Activated CD4-positive, alpha-beta T cell treated with anti-CD3 and anti-CD28 coated beads for 48 hours (primary cell): ENCODE measurements at regions not wholly inside any gene's neighbourhood (a gene's known extent, or its start where the extent isn't known, plus 50 kb on each side); places are given as distances from the start of the nearest gene placed in this dataset.
A peak's percentile ranks its signal among the peaks of the same experiment; 100 is the strongest.
"Not testable (repeated sequence)": the region's sequence is repeated elsewhere in the genome, so short reads cannot be mapped to it uniquely, and the experiment has no call there.

Experiments used
- DNase-seq: peaks from one replicate; pipeline ENCODE4 v3.0.0-alpha.2; 2020

DNA sequence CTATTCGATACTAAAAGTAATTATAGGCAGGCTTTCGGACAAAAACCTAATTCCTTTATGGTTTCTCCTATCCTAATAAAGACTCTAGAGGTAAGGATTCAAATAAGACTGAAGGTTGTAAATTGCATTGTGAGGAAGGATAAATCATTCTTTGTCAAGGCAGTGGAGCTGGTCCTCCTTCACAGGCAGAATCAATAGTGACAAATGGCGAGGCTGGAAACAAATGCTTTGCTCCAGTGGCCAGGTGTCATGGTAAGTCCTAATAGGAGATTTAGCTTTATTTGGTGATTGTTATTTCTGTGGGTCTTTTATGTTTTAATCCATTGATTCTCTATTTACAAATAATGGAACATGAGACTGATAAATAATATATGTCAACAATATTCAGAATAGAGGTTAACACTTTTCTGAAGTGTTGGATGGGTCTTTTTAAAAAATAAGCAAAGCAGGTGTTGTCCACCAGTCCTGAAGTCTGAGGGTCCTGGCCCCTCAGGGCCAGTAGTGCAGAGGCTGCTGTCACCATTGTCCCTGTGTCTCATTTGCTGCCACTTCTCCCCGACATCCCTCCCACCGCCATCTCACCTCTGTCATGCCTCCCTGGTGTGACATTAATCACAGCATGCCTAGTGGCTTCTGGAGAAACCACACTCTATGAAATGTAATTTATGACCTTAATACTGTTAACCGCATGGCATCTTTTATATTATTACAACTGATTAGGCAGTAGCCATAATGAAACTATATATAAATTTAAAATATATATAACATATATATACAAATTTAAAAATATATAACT lies 120.9 kb upstream of the MAGI3 start:
- DNase-seq, result peak; percentile 4

DNA sequence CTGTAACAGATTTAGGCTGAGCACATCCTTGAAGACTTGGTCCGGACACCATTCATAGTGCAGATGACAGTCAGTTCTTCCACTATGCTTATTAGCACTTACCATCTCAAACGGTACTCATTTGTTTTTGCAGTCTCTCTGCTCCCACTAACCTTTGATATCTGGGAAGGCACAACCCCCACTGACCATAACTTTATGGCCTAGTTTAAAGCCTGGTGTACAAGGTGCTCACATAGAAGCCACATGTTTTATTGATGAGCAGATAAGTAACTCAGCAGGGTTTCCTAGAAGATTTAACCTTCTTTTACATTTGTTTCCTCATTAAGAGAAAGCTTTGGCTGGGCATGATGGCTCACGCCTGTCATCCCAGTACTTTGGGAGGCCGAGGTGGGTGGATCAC lies 119.3 kb upstream of the MAGI3 start:
- no peak for DNase-seq

DNA sequence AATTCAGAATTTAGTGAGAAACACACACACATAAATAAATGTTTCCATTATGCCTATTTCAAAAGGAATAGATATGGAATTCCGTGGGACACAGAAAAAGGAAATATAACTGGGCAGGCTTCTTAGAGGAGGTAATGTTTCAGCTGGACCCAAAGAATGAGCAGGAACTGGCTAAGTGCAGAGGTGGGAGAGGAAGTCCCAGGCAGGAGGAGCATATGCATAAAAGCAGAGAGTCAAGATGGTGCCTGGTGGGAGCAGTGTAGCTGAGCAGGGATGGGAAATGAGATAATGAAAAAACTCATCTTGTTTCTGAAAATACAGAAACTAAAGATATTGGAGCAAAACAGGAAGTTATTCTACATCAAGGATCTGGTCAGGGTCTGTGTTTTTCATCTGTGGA lies 115.2 kb upstream of the MAGI3 start:
- no peak for DNase-seq

DNA sequence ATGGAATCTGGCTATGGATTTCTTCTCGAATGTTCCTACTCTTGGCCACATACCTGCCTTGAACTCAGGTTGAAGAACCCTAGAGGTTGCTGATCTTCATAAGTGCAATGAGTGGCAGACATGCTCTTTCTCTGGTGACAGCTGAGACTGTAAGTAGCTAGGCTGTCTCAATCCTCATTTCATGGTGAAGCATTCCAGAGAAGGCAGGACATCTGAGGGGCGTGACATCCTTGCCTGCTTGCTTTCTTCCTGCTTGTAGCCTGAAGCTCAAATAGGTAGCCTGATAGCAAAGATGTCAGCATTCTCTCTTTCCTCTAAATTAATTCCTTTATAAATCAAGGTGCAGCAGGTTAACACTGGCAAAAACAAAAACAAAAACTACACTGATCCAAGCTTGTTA lies 114.6 kb upstream of the MAGI3 start:
- DNase-seq, result no peak

DNA sequence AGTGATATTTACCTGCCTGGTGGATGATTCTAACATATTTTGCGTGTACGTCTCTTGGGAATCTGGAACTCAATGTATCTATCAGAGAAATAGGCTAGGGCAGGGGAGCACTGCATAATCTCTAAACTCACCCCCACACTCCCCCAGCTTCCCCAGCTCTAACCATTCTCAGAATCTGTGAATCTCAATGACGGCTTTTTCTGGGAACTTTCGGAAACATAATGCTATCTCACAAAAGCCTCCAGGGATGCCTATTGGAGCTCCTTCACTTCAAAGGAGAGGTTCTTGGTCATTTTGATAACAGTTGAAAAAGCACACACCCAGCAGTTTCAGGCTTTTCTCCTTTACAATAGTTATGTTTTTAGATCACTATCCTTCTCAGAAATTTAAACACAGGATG lies 113.8 kb upstream of the MAGI3 start:
- no peak for DNase-seq

DNA sequence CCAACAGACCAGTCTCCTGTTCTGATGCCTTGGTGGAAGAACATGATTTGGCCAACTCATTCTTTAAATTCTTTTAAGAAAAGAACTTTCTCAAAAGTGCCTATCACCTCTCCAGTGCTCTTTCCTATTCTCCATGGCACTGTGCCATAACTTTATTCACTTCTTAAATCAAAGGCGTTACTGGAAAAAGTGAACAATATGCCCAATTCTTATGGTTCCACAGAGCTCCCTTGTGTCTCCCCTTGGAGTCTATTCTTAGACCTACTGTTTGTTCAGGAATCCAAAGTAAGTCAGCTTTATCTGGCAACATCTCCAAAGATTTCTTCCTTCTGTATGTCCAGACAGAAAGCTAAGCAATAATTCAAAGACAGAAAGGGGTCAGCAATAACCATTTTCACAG lies 111.9 kb upstream of the MAGI3 start:
- no peak for DNase-seq

DNA sequence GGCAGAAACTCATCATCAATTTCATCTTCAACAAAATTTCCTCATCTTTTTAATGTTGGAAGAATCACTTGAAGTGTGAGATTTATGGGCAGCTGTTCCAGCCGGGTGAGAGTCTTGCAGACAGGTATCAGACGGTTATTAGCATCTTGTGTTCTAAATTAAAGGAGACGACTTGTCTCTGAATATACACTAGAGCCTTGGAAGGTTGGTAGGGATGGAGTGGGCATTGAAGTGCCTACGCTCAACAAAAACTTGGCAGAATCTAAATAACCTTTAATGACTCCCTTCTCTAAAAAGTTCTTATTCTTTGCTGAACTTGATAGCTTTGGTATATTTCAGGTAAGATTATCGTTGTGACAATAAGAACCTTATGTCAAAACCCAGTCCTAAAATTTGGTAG lies 111.5 kb upstream of the MAGI3 start:
- no peak for DNase-seq

DNA sequence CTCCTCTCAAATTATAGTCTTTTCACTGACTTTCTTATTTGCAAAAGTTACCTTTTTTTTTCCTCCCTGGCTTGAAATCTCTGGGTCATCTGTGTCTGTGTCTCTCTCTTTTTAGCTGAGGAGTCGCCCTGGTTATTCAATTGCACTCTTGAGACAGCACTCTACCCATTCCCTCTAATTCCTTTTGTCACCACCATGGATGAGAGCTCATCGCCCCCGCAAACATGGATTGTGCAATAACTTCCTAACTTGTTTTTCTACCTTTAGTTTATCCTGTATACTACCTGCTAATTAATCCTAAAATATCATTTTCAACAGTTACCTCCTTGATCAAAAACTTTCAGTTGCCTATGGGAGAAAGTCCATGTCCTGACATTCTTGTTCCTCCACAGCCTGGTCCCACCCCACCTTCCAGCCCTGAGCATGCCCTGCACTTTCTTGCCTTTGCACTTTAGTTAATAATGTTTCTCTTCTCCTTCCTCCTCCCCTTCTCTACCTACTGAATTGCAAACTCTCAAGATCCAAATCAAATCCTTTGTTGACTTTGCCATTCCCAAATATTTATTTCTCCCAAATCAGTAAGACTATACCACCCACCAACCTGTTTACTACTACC lies 110.4 kb upstream of the MAGI3 start:
- DNase-seq, result no peak

DNA sequence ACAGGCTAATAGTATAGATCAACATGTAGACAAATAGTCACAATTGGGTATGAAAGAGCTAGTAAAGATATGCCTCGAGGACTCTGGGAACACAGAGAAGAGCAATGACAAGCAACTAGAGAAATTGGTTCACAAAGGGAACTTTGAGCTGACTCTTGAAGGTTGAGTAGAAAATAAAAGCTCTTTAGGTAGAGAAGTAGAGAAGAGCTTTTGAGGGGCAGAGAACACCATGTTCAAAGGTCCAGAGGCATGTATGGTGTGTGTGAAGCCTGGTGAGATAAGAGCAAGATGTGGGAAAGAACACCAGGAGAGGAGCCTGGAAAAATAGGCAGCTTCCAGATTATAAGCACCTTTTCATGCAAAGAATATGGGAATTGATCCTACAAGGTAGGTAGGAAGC lies 109.7 kb upstream of the MAGI3 start:
- DNase-seq, result no peak

DNA sequence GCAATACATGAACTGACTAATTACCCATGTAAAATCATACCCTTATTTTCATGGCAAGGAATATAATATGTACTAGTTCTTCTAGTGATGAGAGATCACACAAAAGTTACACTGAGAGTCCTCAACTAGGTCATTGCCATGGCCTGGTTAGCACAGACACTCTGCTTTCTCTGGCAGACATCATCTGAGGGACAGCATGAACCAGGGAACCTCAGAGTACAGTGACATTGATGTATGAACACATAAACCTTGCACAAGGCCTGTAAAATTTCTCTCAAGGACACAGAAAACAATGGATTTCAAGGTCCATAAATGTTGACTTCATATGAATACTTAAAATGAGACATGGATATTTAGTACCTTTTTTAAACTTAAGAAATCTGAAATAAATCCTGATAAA lies 108.8 kb upstream of the MAGI3 start:
- DNase-seq, result no peak

DNA sequence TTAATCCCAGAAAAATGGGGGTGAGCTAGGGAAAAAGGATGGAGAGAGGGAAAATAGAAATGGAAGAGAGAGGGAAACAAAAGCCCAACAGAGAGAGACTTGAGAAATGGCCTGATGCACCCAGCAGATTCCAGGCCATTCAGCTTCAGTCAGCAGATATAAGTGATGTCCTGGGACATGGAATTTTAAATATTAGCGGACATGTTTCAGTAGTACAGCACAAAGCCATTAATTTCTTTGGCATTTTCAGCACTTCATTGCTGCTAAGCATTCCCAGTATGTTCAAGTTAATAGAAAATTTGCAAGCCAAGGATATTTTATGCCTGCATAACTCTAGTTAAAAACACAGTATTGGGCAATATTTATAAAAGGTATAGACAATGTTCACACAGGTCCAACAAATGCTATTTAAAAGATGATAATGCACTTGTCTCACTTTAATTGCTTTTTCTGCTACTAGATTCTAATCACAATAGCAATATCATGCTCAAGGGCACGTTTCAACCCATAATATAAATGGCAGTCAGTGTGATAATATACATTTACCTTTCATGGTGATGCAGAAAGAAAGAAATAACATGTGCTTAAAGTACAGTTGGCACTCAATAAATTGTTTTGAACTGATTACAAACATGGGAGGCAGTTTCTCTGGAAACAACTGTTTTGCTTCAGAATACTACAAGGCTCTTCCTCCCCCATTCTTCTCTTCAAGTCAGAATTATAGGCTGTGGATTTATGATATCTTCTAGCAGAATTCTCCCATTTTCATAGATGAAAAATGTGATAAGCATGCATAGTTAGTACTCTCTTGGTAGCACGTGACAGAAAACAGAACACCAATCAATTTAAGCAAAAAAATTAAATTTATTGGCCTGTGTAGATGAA lies 108.1 kb upstream of the MAGI3 start:
- DNase-seq, result no peak

DNA sequence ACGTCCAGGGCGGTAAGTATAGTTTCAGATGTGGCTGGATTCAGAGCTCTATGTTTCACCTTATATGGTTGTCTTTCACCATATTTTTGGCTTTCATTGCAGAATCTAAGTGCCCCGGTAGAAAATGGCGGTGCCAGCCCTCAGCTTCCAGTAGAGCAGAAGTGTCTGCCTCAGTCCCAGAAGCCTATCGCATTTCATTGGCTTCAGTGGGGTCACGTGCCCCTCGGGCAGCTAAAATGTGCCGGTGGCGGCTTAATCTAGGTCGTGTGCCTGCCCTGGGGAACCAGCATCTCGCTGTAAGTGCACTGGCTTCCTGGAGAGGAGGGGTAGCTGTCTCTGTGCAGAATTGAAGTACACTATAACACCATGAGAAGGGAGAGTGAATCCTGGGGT lies 107.4 kb upstream of the MAGI3 start:
- DNase-seq, result no peak

DNA sequence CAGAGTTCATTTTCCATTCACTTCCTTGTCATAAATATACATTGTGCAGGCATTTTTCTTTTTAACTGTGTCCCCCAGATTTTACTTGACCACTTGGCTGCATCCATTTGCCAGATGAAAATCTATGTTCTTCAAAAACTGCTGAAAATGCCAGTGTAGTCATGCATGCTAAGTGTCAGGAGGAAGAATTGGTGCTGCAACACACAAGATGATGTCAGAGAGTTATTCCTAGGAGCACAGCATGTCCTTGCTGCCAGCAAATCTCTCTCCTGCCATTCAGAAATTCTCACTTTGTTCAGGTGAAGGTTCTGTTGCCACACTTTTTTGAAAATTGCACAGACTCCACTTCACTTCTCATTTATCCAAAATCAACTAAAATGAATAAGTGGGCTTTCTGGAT lies 106.4 kb upstream of the MAGI3 start:
- DNase-seq, result no peak

DNA sequence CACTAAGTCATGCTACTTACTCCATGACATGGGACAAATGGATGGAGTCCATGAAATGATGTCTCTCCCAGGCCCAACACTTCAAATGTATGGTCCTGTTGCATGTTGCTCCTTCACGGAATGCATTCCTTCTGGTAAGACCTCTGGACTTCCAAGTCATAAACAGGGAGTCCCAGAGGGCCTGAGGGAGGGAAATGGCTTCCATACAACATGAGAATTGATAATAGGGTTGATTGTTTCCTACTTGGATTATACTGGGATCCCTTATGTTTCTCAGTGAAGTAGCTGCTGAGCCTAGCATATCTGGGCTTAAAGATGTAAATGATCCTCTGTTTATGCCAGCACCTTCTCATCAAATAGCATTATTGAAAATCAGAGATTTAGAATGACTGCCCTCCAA lies 104.2 kb upstream of the MAGI3 start:
- DNase-seq, result no peak

DNA sequence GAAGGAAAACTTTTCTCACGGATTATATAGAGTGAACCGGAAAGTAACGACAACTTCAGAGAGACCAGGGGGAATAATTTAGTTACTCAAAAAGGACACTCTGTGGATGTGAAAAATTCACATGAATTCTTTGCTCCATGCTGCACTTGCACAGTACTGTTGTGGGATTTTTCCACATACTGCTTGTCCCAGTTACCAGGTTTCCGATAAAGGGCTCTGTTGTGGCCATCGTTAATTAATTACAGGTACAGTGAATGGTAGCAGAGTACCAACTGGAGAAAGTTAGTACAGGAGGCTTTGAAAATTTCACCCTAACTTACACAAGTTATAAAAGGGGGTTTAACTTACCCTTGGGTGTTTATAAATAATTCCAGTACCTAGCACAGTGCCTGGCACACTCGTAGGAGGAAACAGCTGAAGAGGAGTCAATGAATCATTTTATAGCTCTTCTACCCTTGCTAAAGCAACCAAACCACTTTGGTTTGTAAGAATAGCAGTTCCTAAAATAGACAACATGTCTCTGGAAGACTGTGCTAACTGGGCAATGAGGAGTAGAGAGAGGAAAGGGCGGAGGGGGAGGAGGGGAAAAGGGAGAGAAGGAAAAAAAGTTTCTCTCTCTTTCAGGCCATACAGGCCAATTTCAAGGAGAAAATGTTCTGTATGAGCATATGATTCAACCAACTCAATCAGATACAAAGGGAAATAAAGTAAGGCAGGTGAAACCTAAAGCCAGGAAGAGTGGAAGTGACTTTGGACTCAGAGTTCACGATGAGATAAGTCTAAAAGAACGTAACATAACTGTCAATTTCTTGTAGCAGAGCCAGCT lies 98.3 kb upstream of the MAGI3 start:
- DNase-seq, result no peak

DNA sequence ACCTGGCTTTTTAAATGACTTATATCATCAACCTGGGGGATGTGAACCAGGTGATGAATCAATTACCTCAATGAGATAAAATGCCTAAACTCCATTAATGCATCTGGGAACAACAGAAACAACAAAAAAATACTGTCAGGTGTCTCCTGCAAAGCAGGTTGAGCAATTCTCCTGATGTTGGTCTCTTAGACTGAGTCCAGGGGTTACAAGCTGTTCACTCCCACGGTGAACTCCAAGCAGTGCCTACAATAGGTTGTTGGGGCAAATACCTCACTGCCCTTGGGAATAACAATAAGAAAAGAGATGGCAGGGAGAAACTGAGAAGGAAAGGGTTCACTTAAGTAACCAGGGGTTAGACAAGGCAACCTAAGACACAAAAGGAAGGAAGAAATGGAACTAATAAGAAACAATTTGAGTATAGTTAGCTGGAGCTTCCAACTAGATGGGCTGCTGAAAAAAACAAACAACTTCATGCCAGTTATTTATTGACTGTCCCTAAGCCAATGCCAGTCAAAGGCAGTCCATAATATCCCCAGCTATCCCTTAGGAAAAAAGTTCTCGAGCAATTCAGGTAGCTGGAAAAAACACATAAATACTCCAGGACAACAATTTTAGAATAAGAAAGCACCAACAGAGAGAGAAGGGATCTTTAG lies 97.6 kb upstream of the MAGI3 start:
- no peak for DNase-seq

DNA sequence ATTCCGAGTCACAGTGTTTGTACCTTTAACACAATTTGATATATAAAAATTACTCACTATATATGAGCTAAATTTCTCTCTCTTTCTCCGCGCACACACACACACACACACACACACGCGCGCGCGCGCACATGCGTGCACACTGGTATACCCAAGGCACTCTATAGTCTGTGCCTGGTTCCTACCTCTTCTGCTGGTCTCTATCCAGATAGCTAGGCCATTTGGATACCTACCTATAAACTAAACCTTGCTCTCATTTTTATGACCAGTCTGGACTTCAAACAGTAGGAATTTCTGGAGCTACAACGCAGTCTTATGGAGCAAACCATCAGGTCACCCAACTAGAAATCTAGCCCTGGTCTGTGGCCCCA lies 97.1 kb upstream of the MAGI3 start:
- DNase-seq, result no peak

DNA sequence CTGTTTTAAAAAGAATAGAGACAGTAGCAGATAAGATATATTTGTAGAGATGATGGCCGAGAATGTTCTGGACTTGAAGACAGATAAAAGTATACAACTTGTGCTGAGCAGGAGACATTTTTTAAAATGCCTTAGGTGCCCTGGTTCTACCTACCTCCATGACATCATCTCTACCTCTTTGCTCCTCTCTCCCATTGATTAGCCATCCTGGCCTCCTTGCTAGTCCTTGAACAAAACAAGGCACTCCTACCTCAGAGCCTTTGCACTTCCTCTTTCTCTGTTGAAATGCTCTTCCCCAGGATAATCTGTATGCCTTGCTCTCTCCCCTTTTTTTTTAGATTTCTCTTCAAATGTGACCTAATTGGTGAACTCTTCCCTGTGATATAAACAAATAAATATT lies 92.6 kb upstream of the MAGI3 start:
- DNase-seq, result no peak

DNA sequence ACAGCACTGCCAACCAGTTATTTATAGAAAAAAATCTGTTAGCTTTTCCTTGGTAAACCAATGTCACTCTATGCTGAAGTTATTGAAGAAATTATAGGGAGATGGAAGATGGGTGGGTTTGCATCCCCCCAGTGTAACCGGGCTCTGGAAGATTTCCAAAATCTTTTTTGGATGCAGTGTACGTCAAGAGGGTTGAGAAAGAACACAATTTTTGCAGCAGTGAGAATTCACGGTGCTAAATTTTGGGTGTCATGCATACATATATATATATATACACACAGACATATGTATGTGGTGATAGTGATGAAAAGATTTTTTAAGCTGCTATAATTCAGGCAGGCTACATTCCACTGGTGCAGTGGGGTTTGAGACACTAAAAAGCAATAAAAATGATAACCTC lies 91.4 kb upstream of the MAGI3 start:
- no peak for DNase-seq

DNA sequence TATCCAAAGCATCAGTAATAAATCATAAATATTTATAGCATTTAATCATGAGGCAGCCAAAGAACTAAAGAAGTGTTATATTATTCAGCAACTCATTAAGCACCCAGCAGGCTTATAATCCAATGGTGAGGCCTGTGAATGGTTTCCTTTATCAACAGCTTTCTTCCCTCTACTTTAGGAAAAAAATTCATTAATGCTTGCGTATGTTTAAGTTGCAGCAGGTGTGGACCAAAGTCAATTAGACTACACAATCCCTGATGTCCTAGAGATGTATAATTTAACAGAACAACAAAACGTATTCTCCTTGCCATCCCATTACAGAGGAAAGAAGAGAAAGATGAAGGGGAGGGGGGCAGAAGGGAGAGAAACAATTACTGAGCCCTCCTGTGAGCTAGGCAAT lies 87.7 kb upstream of the MAGI3 start:
- DNase-seq, result no peak

DNA sequence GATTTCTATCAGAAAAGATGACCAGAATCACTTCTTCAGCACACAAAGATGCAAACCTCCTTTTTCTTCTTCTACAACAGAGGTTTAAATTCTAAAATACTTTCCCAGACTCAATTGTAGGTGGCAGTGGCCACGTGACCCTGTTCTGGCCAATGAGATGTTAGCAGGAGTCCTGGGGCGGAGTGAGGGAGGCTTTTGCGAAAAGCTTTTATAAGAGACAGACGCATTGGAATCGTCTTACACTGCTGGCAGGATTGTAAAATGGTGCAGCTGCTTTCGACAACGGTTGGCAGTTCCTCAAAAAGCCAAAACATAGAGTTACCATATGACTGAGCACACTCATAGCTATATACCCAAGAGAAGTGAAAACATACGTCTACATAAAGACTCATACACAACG lies 87.0 kb upstream of the MAGI3 start:
- no peak for DNase-seq

DNA sequence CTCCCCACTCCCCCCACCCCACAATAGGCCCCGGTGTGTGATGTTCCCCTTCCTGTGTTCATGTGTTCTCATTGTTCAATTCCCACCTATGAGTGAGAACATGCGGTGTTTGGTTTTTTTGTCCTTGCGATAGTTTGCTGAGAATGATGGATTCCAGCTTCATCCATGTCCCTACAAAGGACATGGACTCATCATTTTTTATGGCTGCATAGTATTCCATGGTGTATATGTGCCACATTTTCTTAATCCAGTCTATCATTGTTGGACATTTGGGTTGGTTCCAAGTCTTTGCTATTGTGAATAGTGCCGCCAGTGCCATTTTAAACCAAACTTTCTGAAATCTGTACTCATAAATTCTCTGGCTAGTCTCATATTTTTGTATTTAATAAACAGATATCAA lies 85.3 kb upstream of the MAGI3 start:
- not testable (repeated sequence) for DNase-seq
